HepG2 (cell line): ENCODE measurements at regions not wholly inside any gene's neighbourhood (a gene's known extent, or its start where the extent isn't known, plus 50 kb on each side); places are given as distances from the start of the nearest gene placed in this dataset.
A peak's percentile ranks its signal among the peaks of the same experiment; 100 is the strongest.

Experiments
- ATAC-seq: fragments of 200-7000 bp; cut with Tn5 transposase; 3 replicates; pipeline ENCODE4 v1.9.1; 2020; ENCODE audit warnings: mild to moderate bottlenecking, moderate library complexity
- BruUV-seq: library from RNA; stranded (reverse); fragments of 400-500 nt; replicated peaks from 2 replicates; lab custom pipeline; 2021; lab: Mats Ljungman, UMichigan
- CTCF ChIA-PET: fragments of 300-600 bp; formaldehyde crosslinking; extraction: SDS; loops from one replicate; lab custom pipeline; 2021; ENCODE audit warnings: low total read pairs, inconsistent platforms, low intra/inter-chr PET ratio; lab: Yijun Ruan, JAX
- POLR2A ChIA-PET: fragments of 350-600 bp; sonication (Branson Sonifier 250); formaldehyde crosslinking; loops from one replicate; lab custom pipeline; 2020; ENCODE audit warnings: antibody characterized with exemption, inconsistent platforms; lab: Yijun Ruan, JAX
- DNase-seq: peaks from one replicate; pipeline ENCODE4 v3.0.0-alpha.2; 2015; ENCODE audit warnings: low spot score
- FAIRE-seq: peaks from 3 replicates; lab custom pipeline; 2011; peaks lifted over from hg19 to GRCh38; lab: Jason Lieb, UNC
- H2AFZ ChIP-seq: one replicate; pipeline ENCODE4 v1.6.1; 2011; ENCODE audit warnings: low read length, inconsistent platforms
- H3K27ac ChIP-seq: fragments of 300-600 bp; 3 replicates; pipeline ENCODE4 v1.8.0; 2011; ENCODE audit warnings: mixed run types, mild to moderate bottlenecking, mixed read lengths, low read length, inconsistent platforms; ENCODE audit not compliant: insufficient read depth; ENCODE audit errors: extremely low read length
- H3K27me3 ChIP-seq, 2 experiments: fragments of 200-600 bp in 1 of 2; 2 replicates in 1 of 2; 3 replicates in 1 of 2; pipeline versions ENCODE4 v1.6.0 to v1.8.0; 2011; ENCODE audit warnings: low read length in 2 of 2, mild to moderate bottlenecking in 2 of 2, moderate library complexity in 2 of 2, inconsistent platforms in 1 of 2; ENCODE audit not compliant: insufficient read depth in 2 of 2, control insufficient read depth in 1 of 2
- H3K36me3 ChIP-seq, 2 experiments: fragments of 200-600 bp in 1 of 2; replicated peaks in 1 of 2; 2 replicates in 1 of 2; 3 replicates in 1 of 2; pipeline versions ENCODE4 v1.5.1 to v1.8.0; 2011; ENCODE audit warnings: low read length in 2 of 2, inconsistent platforms in 1 of 2; ENCODE audit not compliant: insufficient read depth in 2 of 2, control insufficient read depth in 1 of 2
- H3K4me1 ChIP-seq: 2 replicates; pipeline ENCODE4 v1.5.1; 2012; ENCODE audit warnings: low read length, inconsistent platforms; ENCODE audit not compliant: insufficient read depth
- H3K4me2 ChIP-seq: 2 replicates; pipeline ENCODE4 v1.6.0; 2011; ENCODE audit warnings: low read depth, low read length, inconsistent platforms
- H3K4me3 ChIP-seq, 3 experiments: fragments of 200-600 bp in 1 of 3; sonication (generic), shearing (Covaris generic) in 1 of 3; replicated peaks in 1 of 3; 2 replicates each; pipeline ENCODE4 v1.5.1; 2011 to 2016; ENCODE audit warnings: low read length in 3 of 3, inconsistent platforms in 2 of 3, low read depth in 2 of 3, mild to moderate bottlenecking in 2 of 3, control low read depth in 1 of 3, mixed read lengths in 1 of 3; ENCODE audit not compliant: insufficient read depth in 1 of 3
- H3K79me2 ChIP-seq: one replicate; pipeline ENCODE4 v1.6.1; 2011; ENCODE audit warnings: low read length, inconsistent platforms; ENCODE audit not compliant: insufficient read depth
- H3K9ac ChIP-seq: 2 replicates; pipeline ENCODE4 v1.6.0; 2011; ENCODE audit warnings: mild to moderate bottlenecking, low read depth, low read length, inconsistent platforms; ENCODE audit not compliant: insufficient read depth
- H3K9me3 ChIP-seq: 2 replicates; pipeline ENCODE4 v1.5.1; 2012; ENCODE audit warnings: mild to moderate bottlenecking, low read length
- H4K20me1 ChIP-seq: 2 replicates; pipeline ENCODE4 v1.6.0; 2011; ENCODE audit warnings: inconsistent platforms, mild to moderate bottlenecking, low read length, moderate library complexity; ENCODE audit not compliant: insufficient read depth
- AHR ChIP-seq: IDR thresholded peaks from 2 replicates; pipeline ENCODE4 v1.6.1; 2018; ENCODE audit warnings: missing genetic modification reagents, missing compliant biosample characterization
- DBP ChIP-seq: sonication (generic); formaldehyde crosslinking; IDR thresholded peaks from 2 replicates; pipeline ENCODE4 v1.4.0; 2020; ENCODE audit warnings: missing genetic modification reagents; ENCODE audit errors: not compliant biosample characterization
- ERF ChIP-seq: IDR thresholded peaks from 2 replicates; pipeline ENCODE4 v1.6.1; 2018; ENCODE audit warnings: missing biosample characterization, missing genetic modification reagents
- FOSL2 ChIP-seq: sonication (generic); formaldehyde crosslinking; IDR thresholded peaks from 2 replicates; pipeline ENCODE4 v1.4.0; 2020; ENCODE audit warnings: missing genetic modification reagents
- PHF5A ChIP-seq: IDR thresholded peaks from one replicate; pipeline ENCODE4 v1.6.1; 2018; ENCODE audit warnings: low read depth, missing genetic modification reagents; ENCODE audit not compliant: unreplicated experiment
- PRDM4 ChIP-seq: sonication (generic); formaldehyde crosslinking; IDR thresholded peaks from 2 replicates; pipeline ENCODE4 v1.9.0; 2021; ENCODE audit warnings: missing genetic modification reagents, borderline replicate concordance
- PRPF4 ChIP-seq: fragments of 200-400 bp; formaldehyde crosslinking; IDR thresholded peaks from 2 replicates; pipeline ENCODE4 v1.6.1; 2016; ENCODE audit warnings: low read length, low read depth; ENCODE audit not compliant: poor library complexity, severe bottlenecking
- ZBED4 ChIP-seq: sonication (generic); formaldehyde crosslinking; IDR thresholded peaks from 2 replicates; pipeline ENCODE4 v1.4.0; 2020; ENCODE audit warnings: missing genetic modification reagents, borderline replicate concordance
- ZNF589 ChIP-seq: sonication (generic); formaldehyde crosslinking; conservative IDR thresholded peaks from 2 replicates; pipeline ENCODE4 v1.8.0; 2022; ENCODE audit warnings: mild to moderate bottlenecking, moderate library complexity, missing genetic modification reagents
- WGBS: methylation state at CpG from one replicate; pipeline ENCODE4 v1.1.6; 2017; ENCODE audit warnings: low lambda C conversion rate; 5-methylcytosine and 5-hydroxymethylcytosine counted together
- in situ Hi-C: cut with HindIII; loops from 2 replicates; pipeline ENCODE4 v1.10.0; 2017; ENCODE audit warnings: low pct_unique_long_range_greater_than_20kb; ENCODE audit not compliant: extremely low pct_ligation_motif_present
- intact Hi-C: fragments of 100-400 bp; cut with micrococcal nuclease; formaldehyde crosslinking; loops from one replicate; pipeline ENCODE4 v1.10.0; 2022; ENCODE audit not compliant: unreplicated experiment

- intact Hi-C loops (no loop called here), in situ Hi-C loops (loop anchor here (10.0 kb wide), 1 partner anchor 160 kb away; the partner anchor contains the start of gene DAPK1)
- no TSS peak for BruUV-seq
- H3K27me3 ChIP-seq, result peaks cover 0 to 18% of the 10 kb centered on the region in 2 experiments; a peak in 3 of 5 replicates
- H3K79me2 ChIP-seq, result no peaks in the 10 kb centered on the region
- FAIRE-seq (no peak), ATAC-seq (no peak), DNase-seq (no peak)
- H3K4me1 ChIP-seq, result peaks cover 9% of the 10 kb centered on the region
- H3K4me2 ChIP-seq, result no peak overlapping the region
- H3K9ac ChIP-seq, result no peak overlapping the region
- H3K9me3 ChIP-seq, result peaks cover 13% of the 10 kb centered on the region
- POLR2A ChIA-PET, result no interaction called here
- H3K36me3 ChIP-seq, result no peaks in the 10 kb centered on the region
- H3K27ac ChIP-seq, result no peak overlapping the region
- TF ChIP-seq ZBED4 (no peak), AHR (CRISPR knock-in tag) (no peak), PRPF4 (no peak), FOSL2 (CRISPR knock-in tag) (0 out of 2 replicates have a peak, but pooled peaks have one; percentile 11), ZNF589 (CRISPR knock-in tag) (no peak), ERF (CRISPR knock-in tag) (no peak), PHF5A (no peak), PRDM4 (CRISPR knock-in tag) (no peak), DBP (CRISPR knock-in tag) (no peak)
- TF ChIP-seq, all 625 proteins: peak for 1
- CTCF ChIA-PET, result no interaction called here
- H4K20me1 ChIP-seq, result no peaks in the 10 kb centered on the region
- H3K4me3 ChIP-seq, result no peak overlapping the region
- 19% methylated on average over 3 of the region's 3 CpGs for WGBS
- H2AFZ ChIP-seq, result no peak overlapping the region
These were observed 163.3 kb upstream of the DAPK1 start for GRCh38 chr9:87334366-87334765.
